Endothelial cell of umbilical vein (primary cell): ENCODE measurements at regions not wholly inside any gene's neighbourhood (a gene's known extent, or its start where the extent isn't known, plus 50 kb on each side); places are given as distances from the start of the nearest gene placed in this dataset.

Experiments used
- BruUV-seq: library from RNA; stranded (reverse); fragments of 400-500 nt; replicated peaks from 2 replicates; lab custom pipeline; 2021; lab: Mats Ljungman, UMichigan
- CTCF ChIA-PET: fragments of 300-600, 350-600 bp; sonication (Branson Sonifier 250); formaldehyde crosslinking; loops from one replicate; lab custom pipeline; 2021; ENCODE audit warnings: antibody characterized with exemption, inconsistent platforms; lab: Charles Lee
- POLR2A ChIA-PET: fragments of 300-600, 350-600 bp; sonication (Branson Sonifier 250); formaldehyde crosslinking; loops from one replicate; lab custom pipeline; 2021; ENCODE audit warnings: antibody characterized with exemption, inconsistent platforms; lab: Charles Lee
- DNase-seq: peaks from one replicate; pipeline ENCODE4 v3.0.0-alpha.2; 2011; ENCODE audit warnings: low read depth, low spot score
- FAIRE-seq: peaks from 2 replicates; lab custom pipeline; 2011; peaks lifted over from hg19 to GRCh38; lab: Jason Lieb, UNC
- H2AFZ ChIP-seq: 2 replicates; pipeline ENCODE4 v1.6.0; 2012; ENCODE audit warnings: low read depth, low read length, control low read depth, inconsistent platforms
- H3K27ac ChIP-seq: 2 replicates; pipeline ENCODE4 v1.5.1; 2011; ENCODE audit warnings: low read depth, mild to moderate bottlenecking, control low read depth, low read length, moderate library complexity; ENCODE audit not compliant: insufficient read depth
- H3K27me3 ChIP-seq, 2 experiments: 2 replicates each; pipeline versions ENCODE4 v1.6.0 to v1.6.1; 2011; ENCODE audit warnings: low read length in 2 of 2, mixed read lengths in 1 of 2; ENCODE audit not compliant: control insufficient read depth in 2 of 2, insufficient read depth in 2 of 2
- H3K36me3 ChIP-seq, 2 experiments: 2 replicates in 1 of 2; 3 replicates in 1 of 2; pipeline ENCODE4 v1.5.1; 2011; ENCODE audit warnings: low read length in 2 of 2, mild to moderate bottlenecking in 1 of 2, moderate library complexity in 1 of 2; ENCODE audit not compliant: control insufficient read depth in 2 of 2, insufficient read depth in 2 of 2; ENCODE audit errors: extremely low read depth in 1 of 2
- H3K4me1 ChIP-seq: 3 replicates; pipeline ENCODE4 v1.5.1; 2011; ENCODE audit warnings: mild to moderate bottlenecking, low read length; ENCODE audit not compliant: control insufficient read depth, insufficient read depth; ENCODE audit errors: extremely low read depth
- H3K4me2 ChIP-seq: 2 replicates; pipeline ENCODE4 v1.6.1; 2011; ENCODE audit warnings: low read length, control low read depth, mixed read lengths; ENCODE audit not compliant: insufficient read depth
- H3K4me3 ChIP-seq, 3 experiments: fragments of 200-600 bp in 1 of 3; sonication (generic), shearing (Covaris generic) in 1 of 3; replicated peaks in 1 of 3; 2 replicates each; pipeline ENCODE4 v1.5.1; 2011 to 2016; ENCODE audit warnings: control low read depth in 3 of 3, low read length in 3 of 3, mild to moderate bottlenecking in 2 of 3, inconsistent platforms in 1 of 3, low read depth in 1 of 3, moderate library complexity in 1 of 3; ENCODE audit not compliant: insufficient read depth in 1 of 3
- H3K79me2 ChIP-seq: 2 replicates; pipeline ENCODE4 v1.6.0; 2012; ENCODE audit warnings: low read length, inconsistent platforms; ENCODE audit not compliant: control insufficient read depth, insufficient read depth
- H3K9ac ChIP-seq: replicated peaks from 2 replicates; pipeline ENCODE3; 2011; ENCODE audit warnings: low read length, control low read depth; ENCODE audit not compliant: insufficient read depth; ENCODE audit errors: extremely low read depth
- H3K9me1 ChIP-seq: replicated peaks from 3 replicates; pipeline ENCODE4 v1.6.0; 2011; ENCODE audit warnings: mild to moderate bottlenecking, low read length; ENCODE audit not compliant: control insufficient read depth, insufficient read depth; ENCODE audit errors: extremely low read depth
- H3K9me3 ChIP-seq: replicated peaks from 2 replicates; pipeline ENCODE4 v1.5.1; 2012; ENCODE audit warnings: low read length, inconsistent platforms; ENCODE audit not compliant: control insufficient read depth, insufficient read depth
- H4K20me1 ChIP-seq: replicated peaks from 2 replicates; pipeline ENCODE3; 2011; ENCODE audit warnings: mild to moderate bottlenecking, low read length; ENCODE audit not compliant: control insufficient read depth, insufficient read depth; ENCODE audit errors: extremely low read depth
- CTCF ChIP-seq, 2 donors: IDR thresholded peaks; 1 replicate in 1 of 2; 2 replicates in 1 of 2; pipeline ENCODE4 v1.5.1; 2011; ENCODE audit warnings: low read length in 2 of 2, mild to moderate bottlenecking in 2 of 2, moderate library complexity in 2 of 2, control low read depth in 1 of 2, inconsistent platforms in 1 of 2, low read depth in 1 of 2; ENCODE audit not compliant: insufficient read depth in 1 of 2; ENCODE audit errors: extremely low read depth in 1 of 2
- EZH2 ChIP-seq: IDR thresholded peaks from 2 replicates; pipeline ENCODE4 v1.6.1; 2012; ENCODE audit warnings: borderline replicate concordance, low read depth, mild to moderate bottlenecking, moderate library complexity, low read length, inconsistent platforms; ENCODE audit not compliant: severe bottlenecking
- FOS ChIP-seq: IDR thresholded peaks from 2 replicates; pipeline ENCODE4 v1.6.1; 2011; ENCODE audit warnings: mild to moderate bottlenecking, low read length, moderate library complexity, borderline replicate concordance; ENCODE audit not compliant: insufficient read depth
- GATA2 ChIP-seq: IDR thresholded peaks from 2 replicates; pipeline ENCODE4 v1.7.0; 2011; ENCODE audit warnings: low read depth, mild to moderate bottlenecking, moderate library complexity, mixed read lengths, low read length; ENCODE audit not compliant: insufficient read length, insufficient read depth
- MAX ChIP-seq: IDR thresholded peaks from 2 replicates; pipeline ENCODE4 v1.6.1; 2011; ENCODE audit not compliant: insufficient read depth, insufficient read length
- MYC ChIP-seq: IDR thresholded peaks from one replicate; pipeline ENCODE4 v1.6.1; 2011; ENCODE audit warnings: mild to moderate bottlenecking, low read depth, low read length
- POLR2A ChIP-seq: IDR thresholded peaks from 2 replicates; pipeline ENCODE4 v1.6.1; 2012; ENCODE audit warnings: low read depth, mild to moderate bottlenecking, control low read depth, low read length
- dilution Hi-C: fragments of 300-500 bp; cut with MboI; formaldehyde crosslinking; loops from one replicate; pipeline ENCODE4 v1.15.0; 2019; ENCODE audit warnings: low sequenced_read_pairs; ENCODE audit not compliant: extremely low pct_ligation_motif_present
- intact Hi-C: fragments of 100-400 bp; cut with micrococcal nuclease; formaldehyde crosslinking; loops from one replicate; pipeline ENCODE4 v1.10.0; 2022

- no TSS peak for BruUV-seq
- ChIA-PET CTCF (no interaction called here), POLR2A (no interaction called here)
- dilution Hi-C loops (no loop called here), intact Hi-C loops (no loop called here)
- no peaks in the 10 kb centered on the region for H3K36me3 ChIP-seq
- no peaks in the 10 kb centered on the region for H3K9me1 ChIP-seq
- H2AFZ ChIP-seq, result no peak overlapping the region
- no peaks in the 10 kb centered on the region for H3K4me1 ChIP-seq
- H4K20me1 ChIP-seq, result no peaks in the 10 kb centered on the region
- FAIRE-seq (no peak), DNase-seq (no peak)
- H3K79me2 ChIP-seq, result no peaks in the 10 kb centered on the region
- no peak overlapping the region for H3K9ac ChIP-seq
- TF ChIP-seq MAX (no peak), EZH2 (no peak), POLR2A (no peak), CTCF (IDR thresholded peaks at IDR 0.05; ENCODE audit: extremely low read depth in 1 of 2, insufficient read depth in 1 of 2, low read depth in 1 of 2, low read length in 2 of 2) (no peak), FOS (no peak), MYC (no peak), GATA2 (no peak)
- H3K4me2 ChIP-seq, result no peak overlapping the region
- H3K4me3 ChIP-seq, result no peak overlapping the region
- no peak overlapping the region for H3K27ac ChIP-seq
- H3K27me3 ChIP-seq, result no peaks in the 10 kb centered on the region
- H3K9me3 ChIP-seq, result no peaks in the 10 kb centered on the region
Observed at GRCh38 chr17:12310811-12311210, 290.1 kb downstream of the MAP2K4 start.
